Fibroblast of skin of left quadriceps (primary cell): ENCODE measurements at regions not wholly inside any gene's neighbourhood (a gene's known extent, or its start where the extent isn't known, plus 50 kb on each side); places are given as distances from the start of the nearest gene placed in this dataset.
"Not testable (repeated sequence)": the region's sequence is repeated elsewhere in the genome, so short reads cannot be mapped to it uniquely, and the experiment has no call there.

ENCODE experiments used
- DNase-seq, 2 experiments: peaks; one replicate each; pipeline ENCODE4 v3.0.0-alpha.2; 2013; ENCODE audit warnings: low read depth in 2 of 2

GRCh38 chr5:152113401-152113800 lies 188.8 kb upstream of the GLRA1 start:
- no peak for DNase-seq

GRCh38 chr5:152107220-152107619 lies 182.6 kb upstream of the GLRA1 start:
- DNase-seq: no peak

- DNase-seq: no peak
These were observed 181.9 kb upstream of the GLRA1 start for GRCh38 chr5:152106571-152106970.

- no peak for DNase-seq
These were observed 180.4 kb upstream of the GLRA1 start for GRCh38 chr5:152105085-152105484.

- DNase-seq: no peak
These were observed 179.6 kb upstream of the GLRA1 start for GRCh38 chr5:152104211-152104610.

- DNase-seq: not testable (repeated sequence)
These were observed 178.3 kb upstream of the GLRA1 start for GRCh38 chr5:152102908-152103307.

- DNase-seq: no peak
These were observed 177.4 kb upstream of the GLRA1 start for GRCh38 chr5:152102057-152102456.

- DNase-seq: no peak
These were observed 175.8 kb upstream of the GLRA1 start for GRCh38 chr5:152100462-152100861.

GRCh38 chr5:152097128-152097527 lies 172.5 kb upstream of the GLRA1 start:
- DNase-seq: no peak

GRCh38 chr5:152094716-152095115 lies 170.1 kb upstream of the GLRA1 start:
- no peak for DNase-seq

- no peak for DNase-seq
These were observed 169.4 kb upstream of the GLRA1 start for GRCh38 chr5:152094060-152094459.

- DNase-seq: no peak
These were observed 167.9 kb upstream of the GLRA1 start for GRCh38 chr5:152092580-152092979.

- DNase-seq: no peak
These were observed 165.0 kb upstream of the GLRA1 start for GRCh38 chr5:152089644-152090043.

GRCh38 chr5:152086668-152087067 lies 162.0 kb upstream of the GLRA1 start:
- DNase-seq: no peak

- DNase-seq: no peak
These were observed 159.8 kb upstream of the GLRA1 start for GRCh38 chr5:152084476-152084875.

- no peak for DNase-seq
These were observed 158.6 kb upstream of the GLRA1 start for GRCh38 chr5:152083231-152083630.

GRCh38 chr5:152072091-152072490 lies 147.4 kb upstream of the GLRA1 start:
- DNase-seq: no peak

GRCh38 chr5:152070591-152070990 lies 145.9 kb upstream of the GLRA1 start:
- no peak for DNase-seq

GRCh38 chr5:152066784-152067183 lies 142.1 kb upstream of the GLRA1 start:
- DNase-seq: no peak

GRCh38 chr5:152063004-152063403 lies 138.4 kb upstream of the GLRA1 start:
- DNase-seq: no peak

GRCh38 chr5:152061095-152061494 lies 136.4 kb upstream of the GLRA1 start:
- DNase-seq: no peak

- DNase-seq: no peak
These were observed 133.6 kb upstream of the GLRA1 start for GRCh38 chr5:152058267-152058666.

GRCh38 chr5:152056931-152057330 lies 132.3 kb upstream of the GLRA1 start:
- no peak for DNase-seq

- no peak for DNase-seq
These were observed 127.8 kb upstream of the GLRA1 start for GRCh38 chr5:152052470-152052869.
